ENCODE measurements at regions not wholly inside any gene's neighbourhood (a gene's known extent, or its start where the extent isn't known, plus 50 kb on each side); places are given as distances from the start of the nearest gene placed in this dataset.

- Mint-ChIP-seq H3K27me3 (peaks cover 34% of the 10 kb centered on the region), H3K4me3 (no peak overlapping the region), H3K4me1 (peaks cover 10% of the 10 kb centered on the region), H3K36me3 (ENCODE audit: low read depth) (no peaks in the 10 kb centered on the region), H3K27ac (no peak overlapping the region), H3K9me3 (no peaks in the 10 kb centered on the region)
- ChIA-PET CTCF (interaction anchor here (0.7 to 3.7 kb wide), 3 partner anchors 12 to 1572 kb away, joined by 3 to 52 read pairs (median 3); no protein-coding TSS in a partner anchor), POLR2A (no interaction called here)
- intact Hi-C loops (cut with micrococcal nuclease) = no loop called here
- DNase-seq = no peak
- no peak for ATAC-seq (ENCODE audit: low read depth)
- no peak for TF ChIP-seq CTCF (IDR thresholded peaks at IDR 0.05)
Measured at GRCh38 chr13:112639521-112639920, 50.3 kb upstream of the ATP11A start.

DNA sequence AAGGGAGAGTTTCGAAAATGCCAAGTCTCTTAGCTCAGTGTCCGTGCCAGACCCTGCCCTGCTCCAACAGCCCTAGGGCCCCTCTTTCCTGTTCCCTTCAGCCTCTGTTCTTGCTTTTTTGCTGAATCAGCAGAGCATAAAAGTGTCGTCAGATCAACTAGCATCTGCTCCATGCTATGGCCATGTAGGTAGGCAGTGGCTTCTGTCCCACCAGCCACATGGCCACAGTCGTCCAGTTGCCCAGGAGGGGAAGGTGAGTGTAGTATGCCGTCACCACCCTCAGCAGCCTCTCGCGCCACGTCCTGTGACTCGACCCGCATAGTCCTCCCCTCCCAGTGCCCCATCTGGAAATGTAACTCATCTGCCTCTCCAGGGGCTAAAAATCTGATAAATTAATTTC, 50.9 kb upstream of the ATP11A start:
- CTCF ChIA-PET = interaction anchor here (1.6 to 3.7 kb wide), 2 partner anchors 13 to 235 kb away, joined by 3 to 52 read pairs; no protein-coding TSS in a partner anchor
- no peaks in the 10 kb centered on the region for H3K36me3 Mint-ChIP-seq (ENCODE audit: low read depth)
- no peak overlapping the region for H3K4me3 Mint-ChIP-seq
- TF ChIP-seq CTCF (IDR thresholded peaks at IDR 0.05) = no peak
- H3K9me3 Mint-ChIP-seq = no peaks in the 10 kb centered on the region
- intact Hi-C loops (cut with micrococcal nuclease) = no loop called here
- H3K27me3 Mint-ChIP-seq = peaks cover 34% of the 10 kb centered on the region
- H3K27ac Mint-ChIP-seq = no peak overlapping the region
- H3K4me1 Mint-ChIP-seq = peaks cover 10% of the 10 kb centered on the region
- ATAC-seq (ENCODE audit: low read depth) (no peak), DNase-seq (no peak)
- POLR2A ChIA-PET = no interaction called here

DNA sequence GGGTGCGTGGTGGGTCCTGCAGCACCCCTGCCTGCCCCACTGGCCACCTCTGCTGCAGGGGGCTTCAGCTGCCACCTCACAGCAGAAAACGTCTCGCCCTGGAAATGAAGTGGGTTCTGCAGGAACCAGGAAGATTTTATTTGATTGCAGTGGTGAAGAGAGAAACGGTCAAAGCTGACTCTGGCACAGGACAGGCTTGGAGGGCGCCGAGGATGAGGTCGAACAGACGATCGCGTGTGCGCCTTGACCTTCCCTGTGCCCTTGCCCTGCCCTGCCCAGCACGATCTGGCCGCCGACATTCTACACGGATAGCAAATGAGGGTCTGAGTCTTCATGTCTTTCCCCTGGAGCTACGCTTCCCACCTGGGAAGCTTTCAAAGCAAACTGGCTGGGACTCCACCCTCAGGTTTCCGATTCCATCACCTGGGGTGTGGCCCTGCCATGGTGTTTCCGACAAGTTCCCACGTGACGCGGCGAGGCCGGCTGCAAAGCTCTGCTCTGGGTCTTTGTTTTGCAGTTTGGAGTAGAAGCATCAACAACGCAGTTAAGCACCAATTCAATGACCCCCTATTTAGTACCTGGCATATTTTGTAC, 50.3 kb upstream of the TUBGCP3 start:
- ATAC-seq (ENCODE audit: low read depth) (no peak), DNase-seq (no peak)
- Mint-ChIP-seq H3K27ac (no peak overlapping the region), H3K4me3 (no peak overlapping the region), H3K9me3 (no peaks in the 10 kb centered on the region), H3K27me3 (peaks cover 34% of the 10 kb centered on the region), H3K4me1 (peaks cover 10% of the 10 kb centered on the region), H3K36me3 (ENCODE audit: low read depth) (no peaks in the 10 kb centered on the region)
- no peak for TF ChIP-seq CTCF (IDR thresholded peaks at IDR 0.05)
- intact Hi-C loops (cut with micrococcal nuclease) = no loop called here
- ChIA-PET CTCF (interaction anchor here (1.6 to 3.7 kb wide), 2 partner anchors 13 to 236 kb away, joined by 3 to 52 read pairs; no protein-coding TSS in a partner anchor), POLR2A (no interaction called here)

All from activated B cell treated with CpG ODN at 0.5 μM for 24 hours (primary cell).